ENCODE measurements at regions not wholly inside any gene's neighbourhood (a gene's known extent, or its start where the extent isn't known, plus 50 kb on each side); places are given as distances from the start of the nearest gene placed in this dataset.

DNA sequence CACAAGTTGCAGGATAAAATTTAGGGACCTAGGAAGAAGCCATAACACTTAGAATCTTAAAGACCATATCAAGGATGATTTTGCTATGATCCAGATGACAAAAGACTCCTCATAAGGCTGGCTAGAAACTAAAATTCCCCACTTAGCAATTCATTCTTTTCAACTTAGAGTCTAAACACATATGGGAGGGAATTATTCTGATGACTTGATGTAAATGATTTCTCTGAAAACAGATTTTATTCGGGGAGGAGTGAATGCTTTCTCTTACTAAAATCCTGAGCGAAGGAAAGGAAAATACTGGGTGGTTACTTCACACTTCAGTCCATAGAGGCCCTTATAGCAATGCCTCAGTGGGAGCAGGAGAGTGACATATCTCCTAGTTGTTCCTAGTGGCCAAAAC is 138.7 kb upstream of the SORCS1 start:
- Mint-ChIP-seq H3K36me3 (no peaks in the 10 kb centered on the region), H3K9me3 (peaks cover 14% of the 10 kb centered on the region), H3K27me3 (ENCODE audit: low read depth) (no peaks in the 10 kb centered on the region), H3K4me3 (no peak overlapping the region), H3K4me1 (no peaks in the 10 kb centered on the region), H3K27ac (no peak overlapping the region)
- CTCF ChIA-PET, result no interaction called here
- POLR2A ChIA-PET, result interaction anchor here (0.6 kb wide), 1 partner anchor 1566 kb away, joined by 6 read pairs; no protein-coding TSS in a partner anchor
- DNase-seq (ENCODE audit: low spot score) (no peak), ATAC-seq (no peak)
- TF ChIP-seq RORB (CRISPR knock-in tag; IDR thresholded peaks at IDR 0.05), result no peak
- TF ChIP-seq, protein P1, sequence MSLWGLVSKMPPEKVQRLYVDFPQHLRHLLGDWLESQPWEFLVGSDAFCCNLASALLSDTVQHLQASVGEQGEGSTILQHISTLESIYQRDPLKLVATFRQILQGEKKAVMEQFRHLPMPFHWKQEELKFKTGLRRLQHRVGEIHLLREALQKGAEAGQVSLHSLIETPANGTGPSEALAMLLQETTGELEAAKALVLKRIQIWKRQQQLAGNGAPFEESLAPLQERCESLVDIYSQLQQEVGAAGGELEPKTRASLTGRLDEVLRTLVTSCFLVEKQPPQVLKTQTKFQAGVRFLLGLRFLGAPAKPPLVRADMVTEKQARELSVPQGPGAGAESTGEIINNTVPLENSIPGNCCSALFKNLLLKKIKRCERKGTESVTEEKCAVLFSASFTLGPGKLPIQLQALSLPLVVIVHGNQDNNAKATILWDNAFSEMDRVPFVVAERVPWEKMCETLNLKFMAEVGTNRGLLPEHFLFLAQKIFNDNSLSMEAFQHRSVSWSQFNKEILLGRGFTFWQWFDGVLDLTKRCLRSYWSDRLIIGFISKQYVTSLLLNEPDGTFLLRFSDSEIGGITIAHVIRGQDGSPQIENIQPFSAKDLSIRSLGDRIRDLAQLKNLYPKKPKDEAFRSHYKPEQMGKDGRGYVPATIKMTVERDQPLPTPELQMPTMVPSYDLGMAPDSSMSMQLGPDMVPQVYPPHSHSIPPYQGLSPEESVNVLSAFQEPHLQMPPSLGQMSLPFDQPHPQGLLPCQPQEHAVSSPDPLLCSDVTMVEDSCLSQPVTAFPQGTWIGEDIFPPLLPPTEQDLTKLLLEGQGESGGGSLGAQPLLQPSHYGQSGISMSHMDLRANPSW (CRISPR knock-in tag; conservative IDR thresholded peaks at IDR 0.05; ENCODE audit: low read depth), result no peak
- no peak for TF ChIP-seq ELF4 (CRISPR knock-in tag; IDR thresholded peaks at IDR 0.05; ENCODE audit: low read depth)
- TF ChIP-seq KAT7 (CRISPR knock-in tag; IDR thresholded peaks at IDR 0.05; ENCODE audit: borderline replicate concordance), result no peak
- TF ChIP-seq SOX15 (CRISPR knock-in tag; IDR thresholded peaks at IDR 0.05), result no peak
- TF ChIP-seq CDX4 (CRISPR knock-in tag; IDR thresholded peaks at IDR 0.05; ENCODE audit: borderline replicate concordance), result no peak
- no peak for TF ChIP-seq OVOL2 (CRISPR knock-in tag; IDR thresholded peaks at IDR 0.05; ENCODE audit: borderline replicate concordance)
- TF ChIP-seq, protein P2, sequence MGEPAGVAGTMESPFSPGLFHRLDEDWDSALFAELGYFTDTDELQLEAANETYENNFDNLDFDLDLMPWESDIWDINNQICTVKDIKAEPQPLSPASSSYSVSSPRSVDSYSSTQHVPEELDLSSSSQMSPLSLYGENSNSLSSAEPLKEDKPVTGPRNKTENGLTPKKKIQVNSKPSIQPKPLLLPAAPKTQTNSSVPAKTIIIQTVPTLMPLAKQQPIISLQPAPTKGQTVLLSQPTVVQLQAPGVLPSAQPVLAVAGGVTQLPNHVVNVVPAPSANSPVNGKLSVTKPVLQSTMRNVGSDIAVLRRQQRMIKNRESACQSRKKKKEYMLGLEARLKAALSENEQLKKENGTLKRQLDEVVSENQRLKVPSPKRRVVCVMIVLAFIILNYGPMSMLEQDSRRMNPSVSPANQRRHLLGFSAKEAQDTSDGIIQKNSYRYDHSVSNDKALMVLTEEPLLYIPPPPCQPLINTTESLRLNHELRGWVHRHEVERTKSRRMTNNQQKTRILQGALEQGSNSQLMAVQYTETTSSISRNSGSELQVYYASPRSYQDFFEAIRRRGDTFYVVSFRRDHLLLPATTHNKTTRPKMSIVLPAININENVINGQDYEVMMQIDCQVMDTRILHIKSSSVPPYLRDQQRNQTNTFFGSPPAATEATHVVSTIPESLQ (CRISPR knock-in tag; IDR thresholded peaks at IDR 0.05), result no peak
- TF ChIP-seq ZNF671 (CRISPR knock-in tag; IDR thresholded peaks at IDR 0.05), result no peak
- no peak for TF ChIP-seq TCF7 (CRISPR knock-in tag; IDR thresholded peaks at IDR 0.05; ENCODE audit: low read depth)
- TF ChIP-seq, protein P3, sequence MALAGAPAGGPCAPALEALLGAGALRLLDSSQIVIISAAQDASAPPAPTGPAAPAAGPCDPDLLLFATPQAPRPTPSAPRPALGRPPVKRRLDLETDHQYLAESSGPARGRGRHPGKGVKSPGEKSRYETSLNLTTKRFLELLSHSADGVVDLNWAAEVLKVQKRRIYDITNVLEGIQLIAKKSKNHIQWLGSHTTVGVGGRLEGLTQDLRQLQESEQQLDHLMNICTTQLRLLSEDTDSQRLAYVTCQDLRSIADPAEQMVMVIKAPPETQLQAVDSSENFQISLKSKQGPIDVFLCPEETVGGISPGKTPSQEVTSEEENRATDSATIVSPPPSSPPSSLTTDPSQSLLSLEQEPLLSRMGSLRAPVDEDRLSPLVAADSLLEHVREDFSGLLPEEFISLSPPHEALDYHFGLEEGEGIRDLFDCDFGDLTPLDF (CRISPR knock-in tag; IDR thresholded peaks at IDR 0.05), result no peak
- TF ChIP-seq ZNF416 (CRISPR knock-in tag; IDR thresholded peaks at IDR 0.05), result no peak
- TF ChIP-seq TEAD1 (CRISPR knock-in tag; IDR thresholded peaks at IDR 0.05), result no peak
- no peak for TF ChIP-seq HMGXB4 (CRISPR knock-in tag; IDR thresholded peaks at IDR 0.05)
- TF ChIP-seq, protein P4, sequence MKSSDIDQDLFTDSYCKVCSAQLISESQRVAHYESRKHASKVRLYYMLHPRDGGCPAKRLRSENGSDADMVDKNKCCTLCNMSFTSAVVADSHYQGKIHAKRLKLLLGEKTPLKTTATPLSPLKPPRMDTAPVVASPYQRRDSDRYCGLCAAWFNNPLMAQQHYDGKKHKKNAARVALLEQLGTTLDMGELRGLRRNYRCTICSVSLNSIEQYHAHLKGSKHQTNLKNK (CRISPR knock-in tag; IDR thresholded peaks at IDR 0.05), result no peak
- no peak for TF ChIP-seq ESRRA (CRISPR knock-in tag; IDR thresholded peaks at IDR 0.05; ENCODE audit: borderline replicate concordance)
- TF ChIP-seq ZNF263 (CRISPR knock-in tag; IDR thresholded peaks at IDR 0.05; ENCODE audit: low read depth), result no peak
- no peak for TF ChIP-seq AR (CRISPR knock-in tag; IDR thresholded peaks at IDR 0.05)
- TF ChIP-seq NR1H2 (CRISPR knock-in tag; IDR thresholded peaks at IDR 0.05), result no peak
- TF ChIP-seq ZNF532 (CRISPR knock-in tag; IDR thresholded peaks at IDR 0.05; ENCODE audit: borderline replicate concordance), result no peak

All from WTC11 (cell line).